ENCODE measurements at regions not wholly inside any gene's neighbourhood (a gene's known extent, or its start where the extent isn't known, plus 50 kb on each side); places are given as distances from the start of the nearest gene placed in this dataset.

- TF ChIP-seq CTCF (IDR thresholded peaks at IDR 0.05) (no peak), POLR2A (IDR thresholded peaks at IDR 0.05) (no peak)
These were observed 113.0 kb upstream of the DAAM1 start for GRCh38 chr14:59075506-59075905.
